ENCODE measurements at regions not wholly inside any gene's neighbourhood (a gene's known extent, or its start where the extent isn't known, plus 50 kb on each side); places are given as distances from the start of the nearest gene placed in this dataset.

GRCh38 chr12:72082986-72083820 is 144.6 kb downstream of the TPH2 start:
- DNase-seq (ENCODE audit: extremely low read depth in 1 of 11, low read depth in 9 of 11, low spot score in 4 of 11): no peak

GRCh38 chr12:72084061-72084460 is 145.4 kb downstream of the TPH2 start:
- DNase-seq (ENCODE audit: extremely low read depth in 1 of 11, low read depth in 9 of 11, low spot score in 4 of 11): no peak

GRCh38 chr12:72084880-72085279 is 146.2 kb downstream of the TPH2 start:
- DNase-seq (ENCODE audit: extremely low read depth in 1 of 11, low read depth in 9 of 11, low spot score in 4 of 11): no peak

- DNase-seq (ENCODE audit: extremely low read depth in 1 of 11, low read depth in 9 of 11, low spot score in 4 of 11): no peak
Measured at GRCh38 chr12:72089678-72090077, 151.0 kb downstream of the TPH2 start.

- DNase-seq (ENCODE audit: extremely low read depth in 1 of 11, low read depth in 9 of 11, low spot score in 4 of 11): no peak
Measured at GRCh38 chr12:72093424-72093823, 154.8 kb downstream of the TPH2 start.

- no peak for DNase-seq (ENCODE audit: extremely low read depth in 1 of 11, low read depth in 9 of 11, low spot score in 4 of 11)
Measured at GRCh38 chr12:72093930-72094329, 155.3 kb downstream of the TPH2 start.

GRCh38 chr12:72094490-72094889 is 155.8 kb downstream of the TPH2 start:
- DNase-seq (ENCODE audit: extremely low read depth in 1 of 11, low read depth in 9 of 11, low spot score in 4 of 11): no peak

- no peak for DNase-seq (ENCODE audit: extremely low read depth in 1 of 11, low read depth in 9 of 11, low spot score in 4 of 11)
Measured at GRCh38 chr12:72095025-72095424, 156.4 kb downstream of the TPH2 start.

GRCh38 chr12:72098622-72099021 is 160.0 kb downstream of the TPH2 start:
- DNase-seq (ENCODE audit: extremely low read depth in 1 of 11, low read depth in 9 of 11, low spot score in 4 of 11): no peak

- DNase-seq (ENCODE audit: extremely low read depth in 1 of 11, low read depth in 9 of 11, low spot score in 4 of 11): no peak
Measured at GRCh38 chr12:72100854-72101253, 162.2 kb downstream of the TPH2 start.

GRCh38 chr12:72102150-72102549 is 163.5 kb downstream of the TPH2 start:
- DNase-seq (ENCODE audit: extremely low read depth in 1 of 11, low read depth in 9 of 11, low spot score in 4 of 11): no peak

- DNase-seq (ENCODE audit: extremely low read depth in 1 of 11, low read depth in 9 of 11, low spot score in 4 of 11): no peak
Measured at GRCh38 chr12:72105849-72106248, 166.3 kb upstream of the TRHDE start.

GRCh38 chr12:72110937-72111650 is 161.1 kb upstream of the TRHDE start:
- no peak for DNase-seq (ENCODE audit: extremely low read depth in 1 of 11, low read depth in 9 of 11, low spot score in 4 of 11)

GRCh38 chr12:72111706-72112105 is 160.5 kb upstream of the TRHDE start:
- DNase-seq (ENCODE audit: extremely low read depth in 1 of 11, low read depth in 9 of 11, low spot score in 4 of 11): no peak

- DNase-seq (ENCODE audit: extremely low read depth in 1 of 11, low read depth in 9 of 11, low spot score in 4 of 11): no peak
Measured at GRCh38 chr12:72133497-72134055, 138.6 kb upstream of the TRHDE start.

GRCh38 chr12:72134246-72135020 is 137.7 kb upstream of the TRHDE start:
- DNase-seq (ENCODE audit: extremely low read depth in 1 of 11, low read depth in 9 of 11, low spot score in 4 of 11): no peak

GRCh38 chr12:72135021-72135301 is 137.2 kb upstream of the TRHDE start:
- no peak for DNase-seq (ENCODE audit: extremely low read depth in 1 of 11, low read depth in 9 of 11, low spot score in 4 of 11)

GRCh38 chr12:72136792-72137191 is 135.4 kb upstream of the TRHDE start:
- DNase-seq (ENCODE audit: extremely low read depth in 1 of 11, low read depth in 9 of 11, low spot score in 4 of 11): no peak

- DNase-seq (ENCODE audit: extremely low read depth in 1 of 11, low read depth in 9 of 11, low spot score in 4 of 11): no peak
Measured at GRCh38 chr12:72139411-72139810, 132.8 kb upstream of the TRHDE start.

- no peak for DNase-seq (ENCODE audit: extremely low read depth in 1 of 11, low read depth in 9 of 11, low spot score in 4 of 11)
Measured at GRCh38 chr12:72141381-72141780, 130.8 kb upstream of the TRHDE start.

All from renal cortex interstitium (tissue), 11 donors.